Hepatocyte (in vitro differentiated cells): ENCODE measurements at regions not wholly inside any gene's neighbourhood (a gene's known extent, or its start where the extent isn't known, plus 50 kb on each side); places are given as distances from the start of the nearest gene placed in this dataset.

Experiments
- DNase-seq: peaks from one replicate; pipeline ENCODE4 v3.0.0-alpha.2; 2016; ENCODE audit warnings: low spot score
- H2AFZ ChIP-seq: fragments of 200-600 bp; sonication (generic); 2 replicates; pipeline ENCODE4 v1.6.0; 2016; ENCODE audit warnings: antibody characterized with exemption, mild to moderate bottlenecking
- H3K27ac ChIP-seq: fragments of 200-600 bp; sonication (generic); 2 replicates; pipeline ENCODE4 v1.5.1; 2016; ENCODE audit warnings: mild to moderate bottlenecking
- H3K27me3 ChIP-seq: fragments of 200-600 bp; sonication (generic); 2 replicates; pipeline ENCODE4 v1.6.1; 2016
- H3K36me3 ChIP-seq: fragments of 200-600 bp; sonication (generic); replicated peaks from 2 replicates; pipeline ENCODE4 v1.5.1; 2016; ENCODE audit warnings: low read depth; ENCODE audit not compliant: insufficient read depth
- H3K4me1 ChIP-seq: fragments of 200-600 bp; sonication (generic); 2 replicates; pipeline ENCODE4 v1.5.1; 2016; ENCODE audit warnings: mild to moderate bottlenecking, moderate library complexity; ENCODE audit not compliant: insufficient read depth
- H3K4me2 ChIP-seq: fragments of 200-600 bp; sonication (generic); 2 replicates; pipeline ENCODE4 v1.6.0; 2016
- H3K4me3 ChIP-seq: fragments of 200-600 bp; sonication (generic); 2 replicates; pipeline ENCODE4 v1.5.1; 2016; ENCODE audit warnings: mild to moderate bottlenecking
- H3K79me2 ChIP-seq: fragments of 200-600 bp; sonication (generic); 2 replicates; pipeline ENCODE4 v1.6.0; 2017; ENCODE audit warnings: mild to moderate bottlenecking
- H3K9me2 ChIP-seq: fragments of 200-600 bp; sonication (generic); replicated peaks from 2 replicates; pipeline ENCODE4 v1.6.0; 2017; ENCODE audit warnings: mild to moderate bottlenecking; ENCODE audit not compliant: insufficient read depth
- H3K9me3 ChIP-seq: fragments of 200-600 bp; sonication (generic); 2 replicates; pipeline ENCODE4 v1.5.1; 2016; ENCODE audit warnings: low read depth, mild to moderate bottlenecking
- H4K20me1 ChIP-seq: fragments of 200-600 bp; sonication (generic); 2 replicates; pipeline ENCODE4 v1.6.0; 2016; ENCODE audit warnings: mild to moderate bottlenecking; ENCODE audit not compliant: insufficient read depth, poor library complexity, severe bottlenecking
- EZH2 ChIP-seq: fragments of 200-600 bp; sonication (generic); IDR thresholded peaks from 2 replicates; pipeline ENCODE4 v1.6.1; 2016; ENCODE audit warnings: antibody characterized with exemption, mild to moderate bottlenecking, borderline replicate concordance
- EZH2phosphoT487 ChIP-seq: fragments of 200-600 bp; sonication (generic); IDR thresholded peaks from one replicate; pipeline ENCODE4 v1.6.1; 2018; ENCODE audit warnings: antibody characterized with exemption, mild to moderate bottlenecking, low read depth, moderate library complexity; ENCODE audit not compliant: unreplicated experiment, severe bottlenecking
- WGBS: methylation state at CpG from one replicate; pipeline ENCODE4 v1.1.6; 2016; ENCODE audit warnings: low lambda C conversion rate; ENCODE audit errors: missing lambda C conversion rate; 5-methylcytosine and 5-hydroxymethylcytosine counted together
- TF ChIP-seq, protein P1 (sequence below): fragments of 200-600 bp; sonication (generic); IDR thresholded peaks from 2 replicates; pipeline ENCODE4 v1.5.1; 2016; ENCODE audit warnings: antibody characterized with exemption, mild to moderate bottlenecking; ENCODE audit not compliant: poor library complexity

DNA sequence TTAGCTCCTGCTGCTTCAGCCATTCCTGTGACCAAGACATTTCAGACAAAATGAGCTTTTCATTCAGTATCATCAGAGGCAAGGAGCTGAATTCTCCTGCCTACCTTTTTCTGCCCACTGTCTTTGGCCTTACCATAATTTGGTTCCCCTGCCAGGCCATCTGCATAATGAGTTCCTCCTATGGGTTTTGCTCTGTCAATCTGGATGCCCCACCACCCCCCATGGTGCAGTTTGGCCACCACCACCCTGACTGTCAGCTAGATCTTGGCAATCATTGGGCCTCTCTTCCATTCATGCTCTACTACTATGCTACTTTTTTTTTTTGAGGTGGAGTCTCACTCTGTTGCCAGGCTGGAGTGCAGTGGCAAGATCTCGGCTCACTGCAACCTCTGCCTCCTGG, 169.2 kb upstream of the ZKSCAN2 start:
- no peak overlapping the region for H3K4me2 ChIP-seq
- TF ChIP-seq, protein P1, sequence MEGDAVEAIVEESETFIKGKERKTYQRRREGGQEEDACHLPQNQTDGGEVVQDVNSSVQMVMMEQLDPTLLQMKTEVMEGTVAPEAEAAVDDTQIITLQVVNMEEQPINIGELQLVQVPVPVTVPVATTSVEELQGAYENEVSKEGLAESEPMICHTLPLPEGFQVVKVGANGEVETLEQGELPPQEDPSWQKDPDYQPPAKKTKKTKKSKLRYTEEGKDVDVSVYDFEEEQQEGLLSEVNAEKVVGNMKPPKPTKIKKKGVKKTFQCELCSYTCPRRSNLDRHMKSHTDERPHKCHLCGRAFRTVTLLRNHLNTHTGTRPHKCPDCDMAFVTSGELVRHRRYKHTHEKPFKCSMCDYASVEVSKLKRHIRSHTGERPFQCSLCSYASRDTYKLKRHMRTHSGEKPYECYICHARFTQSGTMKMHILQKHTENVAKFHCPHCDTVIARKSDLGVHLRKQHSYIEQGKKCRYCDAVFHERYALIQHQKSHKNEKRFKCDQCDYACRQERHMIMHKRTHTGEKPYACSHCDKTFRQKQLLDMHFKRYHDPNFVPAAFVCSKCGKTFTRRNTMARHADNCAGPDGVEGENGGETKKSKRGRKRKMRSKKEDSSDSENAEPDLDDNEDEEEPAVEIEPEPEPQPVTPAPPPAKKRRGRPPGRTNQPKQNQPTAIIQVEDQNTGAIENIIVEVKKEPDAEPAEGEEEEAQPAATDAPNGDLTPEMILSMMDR, result no peak
- no peak for TF ChIP-seq EZH2phosphoT487
- TF ChIP-seq EZH2, result no peak
- H3K4me1 ChIP-seq, result no peaks in the 10 kb centered on the region
- no peaks in the 10 kb centered on the region for H4K20me1 ChIP-seq
- no peaks in the 10 kb centered on the region for H3K36me3 ChIP-seq
- no peak for DNase-seq
- no peaks in the 10 kb centered on the region for H3K79me2 ChIP-seq
- no peaks in the 10 kb centered on the region for H3K27me3 ChIP-seq
- no peaks in the 10 kb centered on the region for H3K9me3 ChIP-seq
- H3K9me2 ChIP-seq, result no peaks in the 10 kb centered on the region
- 100% methylated on average over 1 of the region's 1 CpG for WGBS
- H2AFZ ChIP-seq, result no peak overlapping the region
- H3K4me3 ChIP-seq, result no peak overlapping the region
- H3K27ac ChIP-seq, result no peak overlapping the region

DNA sequence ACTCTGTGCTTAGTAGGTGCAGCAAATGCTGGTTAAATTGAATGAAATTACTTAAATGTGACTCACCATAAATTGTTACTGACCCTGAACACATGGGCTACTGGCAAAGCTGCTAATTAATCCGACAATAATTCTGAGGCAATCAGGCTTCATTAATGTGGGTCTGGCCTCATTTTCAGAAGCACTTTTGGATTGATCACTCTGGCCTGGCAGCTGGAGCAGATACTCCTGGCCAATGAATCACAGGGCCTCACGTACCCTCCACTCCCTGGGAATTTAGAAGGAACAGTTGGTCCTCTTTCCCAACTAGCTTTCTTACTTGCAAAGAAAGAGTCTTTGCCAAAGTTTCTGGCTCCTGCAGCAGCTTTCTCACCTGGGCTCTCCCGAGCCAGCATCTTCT, 162.0 kb upstream of the ZKSCAN2 start:
- H3K4me2 ChIP-seq, result no peak overlapping the region
- 76% methylated on average over 3 of the region's 3 CpGs for WGBS
- H3K27ac ChIP-seq, result no peak overlapping the region
- H2AFZ ChIP-seq, result no peak overlapping the region
- H3K36me3 ChIP-seq, result no peaks in the 10 kb centered on the region
- no peaks in the 10 kb centered on the region for H3K4me1 ChIP-seq
- no peaks in the 10 kb centered on the region for H3K27me3 ChIP-seq
- H3K79me2 ChIP-seq, result no peaks in the 10 kb centered on the region
- TF ChIP-seq, protein P1, result no peak
- TF ChIP-seq EZH2phosphoT487 (no peak), EZH2 (no peak)
- no peak for DNase-seq
- H4K20me1 ChIP-seq, result no peaks in the 10 kb centered on the region
- no peaks in the 10 kb centered on the region for H3K9me2 ChIP-seq
- no peak overlapping the region for H3K4me3 ChIP-seq
- no peaks in the 10 kb centered on the region for H3K9me3 ChIP-seq

DNA sequence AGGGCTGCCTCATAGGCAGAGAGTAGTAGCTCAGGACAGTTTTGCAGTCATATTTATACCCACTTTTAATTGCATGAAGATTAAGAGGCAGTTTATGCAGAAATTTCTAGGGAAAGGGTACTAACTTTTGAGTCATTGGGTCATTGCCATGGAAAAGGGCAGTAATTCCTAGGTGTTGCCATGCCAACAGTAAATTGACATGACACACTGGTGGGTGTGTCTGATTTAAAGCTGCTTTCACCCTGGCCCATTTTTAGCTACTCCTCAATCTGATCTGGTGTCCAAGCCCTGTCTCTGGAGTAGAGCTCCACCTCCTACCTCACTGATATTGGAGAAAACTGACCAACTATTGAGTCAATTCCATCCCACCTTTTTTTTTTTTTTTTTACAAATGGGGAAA, 161.5 kb upstream of the ZKSCAN2 start:
- no peaks in the 10 kb centered on the region for H3K36me3 ChIP-seq
- H3K9me2 ChIP-seq, result no peaks in the 10 kb centered on the region
- TF ChIP-seq EZH2phosphoT487, result no peak
- TF ChIP-seq, protein P1, result no peak
- no peak for TF ChIP-seq EZH2
- H2AFZ ChIP-seq, result no peak overlapping the region
- H3K4me2 ChIP-seq, result no peak overlapping the region
- no peak for DNase-seq
- no peaks in the 10 kb centered on the region for H3K4me1 ChIP-seq
- H3K27me3 ChIP-seq, result no peaks in the 10 kb centered on the region
- H4K20me1 ChIP-seq, result no peaks in the 10 kb centered on the region
- H3K4me3 ChIP-seq, result no peak overlapping the region
- H3K79me2 ChIP-seq, result no peaks in the 10 kb centered on the region
- H3K9me3 ChIP-seq, result no peaks in the 10 kb centered on the region
- no peak overlapping the region for H3K27ac ChIP-seq

DNA sequence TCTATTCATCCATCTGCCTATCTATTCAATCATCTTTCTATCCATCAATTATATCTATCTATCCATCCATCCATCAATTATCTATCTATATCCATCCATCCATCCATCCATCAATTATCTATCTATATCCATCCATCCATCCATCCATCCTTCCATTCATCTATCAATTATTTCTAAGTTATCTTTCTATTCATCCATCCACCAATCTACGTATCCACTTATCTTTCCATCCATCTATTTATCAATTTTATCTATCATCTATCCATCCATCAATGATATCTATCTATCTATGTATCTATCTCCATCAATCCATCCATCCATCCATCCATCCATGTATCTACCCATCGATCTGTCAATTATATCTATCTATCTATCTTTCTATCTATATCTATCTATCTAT, 158.4 kb upstream of the ZKSCAN2 start:
- WGBS, result 90% methylated on average over 2 of the region's 2 CpGs

More for the DNA sequence above, 158.4 kb upstream of the ZKSCAN2 start:
- H3K4me1 ChIP-seq, result peaks cover 6% of the 10 kb centered on the region
- no peaks in the 10 kb centered on the region for H3K9me2 ChIP-seq
- H4K20me1 ChIP-seq, result no peaks in the 10 kb centered on the region
- H3K4me2 ChIP-seq, result no peak overlapping the region
- DNase-seq, result no peak
- no peak overlapping the region for H3K27ac ChIP-seq
- no peaks in the 10 kb centered on the region for H3K27me3 ChIP-seq
- no peaks in the 10 kb centered on the region for H3K36me3 ChIP-seq
- H2AFZ ChIP-seq, result no peak overlapping the region
- no peak overlapping the region for H3K4me3 ChIP-seq
- TF ChIP-seq, protein P1, result no peak
- no peak for TF ChIP-seq EZH2phosphoT487
- no peaks in the 10 kb centered on the region for H3K79me2 ChIP-seq
- H3K9me3 ChIP-seq, result no peaks in the 10 kb centered on the region
